GM19467 (cell line): ENCODE measurements at regions not wholly inside any gene's neighbourhood (a gene's known extent, or its start where the extent isn't known, plus 50 kb on each side); places are given as distances from the start of the nearest gene placed in this dataset.

ENCODE experiments used
- ATAC-seq: cut with Tn5 transposase; IDR thresholded peaks from one replicate; pipeline ENCODE4 v1.9.1; 2021; ENCODE audit warnings: mild to moderate bottlenecking, moderate library complexity; ENCODE audit not compliant: unreplicated experiment

DNA sequence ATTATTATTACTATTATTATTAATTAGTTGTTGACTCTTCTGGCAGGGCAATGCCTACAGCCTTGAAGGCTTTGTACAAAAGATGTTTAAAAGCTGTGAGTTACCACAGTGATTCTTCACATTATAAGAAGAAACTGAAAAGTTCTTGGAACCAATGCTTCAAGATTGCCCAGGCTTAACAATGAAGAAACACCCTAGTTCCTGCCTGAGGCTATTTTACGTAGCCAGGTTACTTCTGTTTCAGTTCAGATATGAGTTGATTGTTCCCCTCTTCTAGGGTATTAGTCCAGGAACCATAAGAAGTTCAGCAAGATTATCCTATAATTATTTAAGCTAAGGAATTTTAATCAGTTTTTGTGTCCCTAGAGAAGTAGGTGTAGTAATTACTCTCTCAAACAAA lies 154.6 kb upstream of the CDH12 start:
- ATAC-seq: no peak

DNA sequence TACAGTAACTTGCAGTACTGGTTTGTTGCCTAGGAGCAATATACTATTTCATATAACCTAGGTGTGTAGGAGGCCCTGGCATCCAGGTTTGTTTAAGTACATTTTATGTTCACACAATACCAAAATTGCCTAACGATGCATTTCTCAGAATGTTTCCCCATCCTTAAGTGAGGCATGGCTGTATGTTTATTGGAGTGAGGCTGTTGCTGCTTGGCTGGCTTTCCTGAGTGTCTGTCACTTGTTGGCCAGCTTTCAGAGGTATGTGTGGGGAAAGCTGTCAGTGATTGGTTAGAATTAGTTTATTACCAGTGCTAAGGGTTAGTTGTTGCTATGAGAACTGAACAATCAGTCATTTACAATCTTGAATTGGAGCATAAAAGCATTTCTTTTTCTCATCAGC lies 154.1 kb upstream of the CDH12 start:
- ATAC-seq: no peak

DNA sequence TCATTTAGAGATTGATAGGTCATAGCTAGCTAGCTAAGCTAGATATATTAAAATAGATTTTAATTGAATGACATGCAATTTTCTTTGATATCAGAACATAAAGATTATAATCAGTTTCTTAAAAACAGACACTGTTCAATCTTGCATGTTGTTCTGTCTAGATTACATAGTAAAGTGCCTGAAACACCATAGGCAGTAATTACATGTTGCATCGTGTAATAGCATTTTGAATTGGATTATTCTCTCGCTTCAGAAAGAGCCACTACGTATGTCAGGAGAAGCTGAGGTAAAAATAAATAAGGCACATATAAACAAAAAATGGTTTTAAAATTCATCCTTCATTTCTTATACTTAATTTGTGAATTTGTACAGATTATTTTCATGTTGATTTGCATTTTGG lies 148.0 kb upstream of the CDH12 start:
- no peak for ATAC-seq

DNA sequence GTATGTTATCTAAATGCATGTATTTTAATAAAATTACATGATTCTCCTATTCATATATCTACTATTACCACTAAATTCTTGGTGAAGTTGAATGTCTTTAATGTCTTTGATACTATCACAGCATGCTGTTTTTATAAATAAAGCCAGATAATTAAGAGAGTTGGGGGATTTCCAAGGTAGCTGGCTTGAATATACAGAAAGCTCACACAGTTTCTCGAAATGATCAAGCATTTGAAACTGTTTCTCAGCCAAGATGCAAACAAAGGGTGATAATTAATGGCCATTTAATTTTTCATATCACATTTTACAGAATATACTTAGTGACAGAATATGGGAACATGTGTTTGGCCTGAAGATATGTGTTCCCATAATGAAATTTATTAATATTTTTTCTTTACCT lies 145.6 kb upstream of the CDH12 start:
- no peak for ATAC-seq

DNA sequence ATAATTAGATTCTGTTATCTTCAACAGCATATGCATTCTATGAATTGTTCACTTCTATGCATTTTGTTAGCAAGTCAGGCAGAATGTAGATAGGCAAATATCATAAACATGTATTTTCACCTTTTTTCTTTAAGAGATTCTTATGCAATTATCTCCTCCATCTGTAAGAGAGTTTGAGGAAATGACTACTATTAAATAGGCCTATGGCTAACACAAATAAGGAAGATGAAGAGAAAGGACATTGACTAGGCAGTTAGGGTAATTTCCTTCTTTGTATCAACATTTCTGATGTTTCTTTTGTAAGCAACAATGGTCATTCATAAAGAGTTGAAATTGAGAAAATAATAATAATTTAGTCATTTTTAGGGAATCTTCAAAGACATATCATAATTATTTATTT lies 145.2 kb upstream of the CDH12 start:
- no peak for ATAC-seq

DNA sequence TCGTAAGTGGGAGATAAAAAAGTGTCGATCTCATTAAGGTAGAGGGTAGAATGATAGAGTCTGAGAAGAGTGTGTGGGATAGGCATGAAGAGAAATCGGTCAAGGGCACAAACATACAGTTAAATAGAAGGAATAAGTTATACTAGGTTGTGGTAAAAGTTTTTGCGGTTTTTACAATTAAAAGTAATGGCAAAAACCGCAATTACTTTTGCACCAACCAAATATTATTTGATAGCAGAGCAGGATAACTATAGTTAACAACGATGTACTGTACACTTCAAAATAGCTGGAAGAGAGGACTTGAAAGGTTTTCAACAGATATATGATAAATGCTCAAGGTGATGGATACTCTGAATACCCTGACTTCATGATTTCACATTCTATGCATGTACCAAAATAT lies 135.8 kb upstream of the CDH12 start:
- ATAC-seq: no peak

DNA sequence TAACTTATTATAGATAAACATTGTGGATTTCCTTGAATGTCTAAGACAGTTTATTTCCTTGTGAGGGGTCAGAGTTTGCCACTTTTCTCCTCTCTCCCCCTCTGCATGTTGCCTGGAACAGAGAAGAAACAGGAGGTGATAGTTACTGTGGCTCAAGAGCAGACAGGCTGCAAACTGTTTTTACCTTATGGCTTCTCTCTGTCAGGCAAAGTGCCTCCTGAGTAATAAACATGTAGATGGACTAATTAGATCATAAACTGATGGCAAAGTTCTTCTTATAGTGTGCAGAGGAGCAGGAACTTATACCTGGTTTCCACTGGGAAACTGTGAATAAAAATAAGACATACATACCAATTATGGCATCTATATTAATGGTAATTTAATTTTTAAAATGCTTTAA lies 133.1 kb upstream of the CDH12 start:
- ATAC-seq: no peak

DNA sequence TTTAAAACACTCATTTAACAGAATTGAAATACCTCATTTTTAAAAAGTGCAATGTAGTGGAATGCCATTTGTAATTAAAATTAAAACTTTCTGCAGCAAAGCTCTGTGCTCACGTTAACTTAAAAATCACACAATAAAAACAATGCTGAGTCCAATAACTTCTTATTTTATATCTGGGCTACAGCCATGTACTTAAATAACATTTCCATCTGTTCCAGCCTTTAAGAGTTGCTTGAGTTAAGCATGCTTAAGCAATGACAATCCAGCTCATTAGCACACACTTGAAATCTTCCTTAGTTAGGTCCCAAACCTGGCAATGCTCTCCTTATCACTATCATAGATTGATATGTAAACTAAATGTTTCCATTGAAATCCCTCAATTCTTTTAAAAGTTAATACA lies 132.3 kb upstream of the CDH12 start:
- ATAC-seq: no peak

DNA sequence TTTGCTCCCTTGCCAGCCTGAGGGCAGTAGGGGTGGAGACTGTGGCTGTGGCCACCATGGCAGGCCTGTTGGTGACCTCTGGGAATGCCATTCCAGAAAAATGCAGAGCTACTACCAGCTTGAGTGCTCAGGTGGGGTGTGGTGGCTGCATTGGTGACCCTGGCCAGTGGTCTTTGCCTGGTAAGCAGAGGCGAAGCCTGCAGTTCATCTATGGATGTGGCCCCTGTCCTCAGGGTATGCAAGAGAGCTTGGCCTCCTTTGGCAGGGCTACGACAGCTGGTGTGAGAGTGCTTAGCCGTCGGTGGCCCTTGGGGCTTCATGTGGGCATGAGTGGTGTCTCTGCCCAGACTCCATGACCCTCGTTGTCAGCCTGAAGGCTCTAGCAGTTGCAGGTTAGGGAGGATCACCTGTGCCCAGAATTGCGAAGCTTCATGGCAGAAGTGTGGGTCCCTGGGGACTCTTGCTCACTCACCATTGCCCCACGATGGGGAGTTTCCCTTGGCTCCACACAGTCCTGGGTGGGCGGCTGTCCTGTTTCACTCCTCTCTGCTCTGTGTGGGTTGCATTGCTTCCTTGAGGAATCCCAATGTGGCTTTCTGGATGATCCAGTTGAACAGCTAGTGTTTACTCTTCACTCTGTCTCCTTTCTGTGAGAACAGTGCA lies 117.9 kb upstream of the CDH12 start:
- no peak for ATAC-seq

DNA sequence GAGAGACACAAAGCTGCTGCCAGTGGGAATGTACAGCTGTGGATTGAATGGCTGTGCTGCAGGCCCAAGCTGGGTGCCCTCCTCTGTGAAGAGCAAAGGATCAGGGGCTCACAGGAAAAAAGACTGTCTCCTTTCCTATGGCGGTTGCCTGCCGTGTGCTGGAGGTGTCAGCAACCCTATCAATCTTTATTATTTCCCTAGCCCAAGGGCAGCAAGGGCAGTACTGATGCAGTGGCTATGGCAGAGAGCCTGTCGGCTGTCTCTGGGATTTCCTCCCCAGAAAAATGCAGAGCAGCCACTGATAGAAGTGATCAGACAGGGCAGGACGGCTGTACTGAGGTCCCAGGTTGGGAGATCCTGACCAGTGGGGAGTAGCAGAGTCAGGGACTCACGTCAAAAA lies 117.3 kb upstream of the CDH12 start:
- ATAC-seq: no peak

DNA sequence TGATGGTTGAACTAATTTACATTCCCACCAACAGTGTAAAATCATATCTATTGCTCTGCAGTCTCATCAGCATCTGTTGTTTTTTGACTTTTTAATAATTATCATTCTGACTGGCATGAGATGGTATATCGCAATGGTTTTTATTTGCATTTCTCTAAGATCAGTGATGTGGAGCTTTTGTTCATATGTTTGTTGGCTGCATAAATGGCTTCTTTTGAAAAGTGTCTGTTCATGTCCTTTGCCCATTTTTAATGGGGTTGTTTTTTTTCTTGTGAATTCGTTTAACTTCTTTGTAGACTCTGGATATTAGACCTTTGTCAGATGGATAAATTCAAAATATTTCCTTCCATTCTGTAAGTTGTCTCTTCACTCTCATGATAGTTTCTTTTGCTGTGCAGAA lies 115.2 kb upstream of the CDH12 start:
- no peak for ATAC-seq

DNA sequence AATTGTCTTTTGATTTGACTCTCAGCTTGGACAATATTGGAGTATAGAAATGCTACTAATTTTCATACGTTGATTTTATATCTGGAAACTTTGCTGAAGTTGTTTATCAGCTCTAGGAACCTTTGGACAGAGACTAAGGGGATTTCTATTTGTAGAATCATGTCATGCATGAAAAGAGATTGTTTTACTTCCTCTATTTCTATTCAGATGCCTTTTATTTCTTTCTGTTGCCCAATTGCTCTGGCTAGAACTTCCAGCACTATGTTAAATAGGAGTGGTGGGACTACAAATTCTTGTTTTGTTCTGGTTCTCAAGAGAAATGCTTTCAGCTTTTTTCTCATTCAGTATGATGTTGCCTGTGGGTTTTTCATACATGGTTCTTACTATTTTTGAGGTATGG lies 112.8 kb upstream of the CDH12 start:
- no peak for ATAC-seq

DNA sequence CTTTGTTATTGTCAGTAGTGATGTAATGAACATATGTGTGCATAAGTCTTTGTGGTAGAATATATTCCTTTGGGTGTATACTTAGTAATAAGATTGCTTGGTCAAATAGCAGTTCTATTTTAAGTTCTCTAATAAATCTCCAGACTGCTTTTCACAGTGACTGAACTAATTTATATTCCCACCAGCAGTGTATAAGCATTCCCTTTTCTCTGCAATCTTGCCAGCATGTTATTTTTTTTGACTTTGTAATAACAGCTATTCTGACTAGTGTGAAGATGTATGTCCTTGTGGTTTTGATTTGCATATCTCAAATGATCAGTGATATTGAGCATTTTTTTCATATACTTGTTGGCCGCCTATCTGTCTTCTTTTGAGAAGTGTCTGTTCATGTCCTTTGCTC lies 111.5 kb upstream of the CDH12 start:
- no peak for ATAC-seq

DNA sequence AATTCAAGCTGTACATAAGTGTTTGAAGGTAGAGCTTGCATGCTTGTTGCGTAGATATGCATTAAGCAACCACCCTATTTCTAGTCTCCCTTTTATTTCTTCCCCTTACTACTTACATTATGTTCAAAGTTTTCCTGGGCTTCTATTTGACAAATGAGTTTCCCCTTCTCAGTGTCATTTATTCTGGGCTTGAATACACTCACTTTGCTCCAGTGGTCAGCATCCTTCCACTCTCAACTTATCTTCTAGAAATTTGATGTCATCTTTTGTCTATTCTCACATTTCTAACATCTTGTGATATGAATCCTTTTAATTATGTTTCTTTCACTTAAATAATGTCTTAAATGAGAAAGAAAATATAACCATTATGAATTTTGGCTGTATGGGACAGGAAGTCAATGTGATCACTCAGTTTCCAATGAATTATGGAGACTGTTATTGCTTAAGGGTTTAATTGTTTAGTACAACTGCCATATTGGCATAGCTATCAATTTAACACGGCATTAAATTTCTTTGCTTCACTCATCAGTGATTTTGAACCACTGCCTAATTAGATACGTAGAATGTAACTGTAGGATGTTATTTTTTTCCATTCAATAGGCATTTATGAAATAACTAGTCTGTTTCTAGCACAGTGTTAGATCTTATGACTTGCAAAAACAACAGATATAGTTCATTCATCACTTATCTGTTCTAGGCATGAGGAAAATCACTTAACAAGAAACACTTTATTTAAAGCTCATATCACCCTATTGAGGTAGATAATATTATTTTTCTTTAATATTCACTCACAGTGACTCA lies 105.5 kb upstream of the CDH12 start:
- ATAC-seq: no peak

DNA sequence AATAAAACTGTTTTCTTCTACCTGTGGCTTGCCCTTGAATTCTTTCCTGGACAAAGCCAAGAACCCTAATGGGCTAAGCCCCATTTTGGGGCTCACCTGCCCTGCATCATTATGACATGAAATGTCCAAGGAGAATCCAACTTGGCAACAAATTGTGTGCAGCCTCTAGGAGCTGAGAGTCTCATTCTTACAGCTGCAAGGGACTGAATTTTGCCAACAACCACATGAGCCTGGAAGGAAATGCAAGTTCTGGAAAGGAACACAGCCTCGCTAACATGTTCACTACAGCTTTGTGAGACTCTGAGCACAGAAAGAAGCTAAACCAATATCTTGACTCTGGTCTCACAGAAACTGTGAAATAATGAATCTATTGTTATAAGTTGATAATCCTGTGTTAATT lies 94.8 kb upstream of the CDH12 start:
- ATAC-seq: no peak

DNA sequence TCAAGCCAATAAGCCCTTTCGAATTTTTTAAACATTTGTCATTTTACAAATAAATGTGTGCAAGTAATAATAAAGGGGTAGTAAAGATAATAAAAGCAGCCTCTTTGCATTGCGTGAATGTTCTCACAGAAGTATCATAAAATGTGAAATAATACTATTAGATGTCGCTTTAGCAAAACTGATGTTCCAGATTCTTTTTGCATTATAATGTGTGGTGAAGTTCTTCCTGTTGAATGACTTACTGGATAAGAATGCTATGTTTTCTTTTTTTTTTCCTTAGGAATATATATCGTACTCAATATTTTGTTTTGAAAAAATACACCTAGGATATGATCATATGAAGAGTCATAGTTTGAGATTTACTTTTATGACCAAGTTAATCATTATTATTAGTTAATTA lies 85.2 kb upstream of the CDH12 start:
- no peak for ATAC-seq

DNA sequence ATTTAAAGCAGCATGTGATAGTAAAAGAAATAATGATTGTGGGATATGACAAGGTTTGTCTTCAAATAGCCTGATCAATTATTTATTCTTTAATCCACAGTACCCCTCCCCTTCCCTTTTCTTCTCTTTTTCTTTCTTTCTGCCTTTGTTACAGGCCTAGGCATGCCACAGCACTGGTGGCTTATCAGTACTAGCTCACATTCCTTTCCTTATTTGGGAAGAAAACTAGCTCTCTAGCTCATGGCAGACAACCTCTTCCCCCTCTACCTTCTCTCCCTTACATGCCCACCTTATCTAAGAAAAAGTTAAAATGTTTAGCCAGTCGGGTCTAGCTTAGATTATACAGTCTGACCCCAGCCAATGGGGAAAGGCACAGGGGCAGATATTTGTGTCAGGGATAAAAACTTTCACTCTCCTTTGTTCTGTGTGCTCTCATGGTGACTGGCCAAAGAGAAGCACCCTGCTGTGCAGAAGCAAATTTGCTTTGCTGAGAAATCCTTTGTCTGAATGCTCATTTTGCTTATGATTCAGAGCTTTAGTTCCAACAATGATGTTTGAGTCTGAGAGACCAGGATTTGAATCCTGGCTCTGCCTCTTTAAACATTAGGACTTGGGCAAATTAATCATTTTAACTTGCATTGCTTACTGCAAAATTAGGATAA lies 75.8 kb upstream of the CDH12 start:
- no peak for ATAC-seq

DNA sequence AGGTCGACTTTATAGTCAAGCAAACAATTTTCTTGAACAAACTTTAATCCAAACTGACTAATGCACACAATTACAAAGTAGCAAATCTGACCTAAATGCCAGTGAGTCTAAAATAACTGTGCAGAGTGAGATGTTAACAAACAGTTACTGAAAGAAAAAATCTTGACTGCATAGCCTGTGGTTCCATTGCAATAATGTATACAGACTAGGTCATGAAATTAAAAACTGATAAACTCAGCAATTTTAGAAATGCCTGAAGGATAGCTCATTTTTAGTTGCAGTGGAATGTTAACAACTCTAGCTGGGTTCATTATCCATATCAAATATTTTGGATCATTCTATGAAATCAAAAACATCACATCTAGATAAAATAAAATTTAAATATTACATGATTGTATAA lies 73.4 kb upstream of the CDH12 start:
- no peak for ATAC-seq

DNA sequence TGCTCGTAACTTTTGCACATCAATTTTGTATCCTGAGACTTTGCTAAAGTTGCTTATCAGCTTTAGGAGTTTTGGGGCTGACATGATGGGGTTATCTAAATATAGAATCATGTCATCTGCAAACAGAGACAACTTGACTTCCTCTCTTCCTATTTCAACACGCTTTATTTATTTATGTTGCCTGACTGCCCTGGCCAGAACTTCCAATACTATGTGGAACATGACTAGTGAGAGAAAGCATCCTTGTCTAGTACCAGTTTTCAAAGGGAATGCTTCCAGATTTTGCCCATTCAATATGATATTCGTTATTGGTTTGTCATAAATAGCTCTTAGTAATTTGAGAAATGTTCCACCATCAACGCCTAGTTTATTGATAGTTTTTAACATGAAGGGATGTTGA lies 65.4 kb upstream of the CDH12 start:
- no peak for ATAC-seq

DNA sequence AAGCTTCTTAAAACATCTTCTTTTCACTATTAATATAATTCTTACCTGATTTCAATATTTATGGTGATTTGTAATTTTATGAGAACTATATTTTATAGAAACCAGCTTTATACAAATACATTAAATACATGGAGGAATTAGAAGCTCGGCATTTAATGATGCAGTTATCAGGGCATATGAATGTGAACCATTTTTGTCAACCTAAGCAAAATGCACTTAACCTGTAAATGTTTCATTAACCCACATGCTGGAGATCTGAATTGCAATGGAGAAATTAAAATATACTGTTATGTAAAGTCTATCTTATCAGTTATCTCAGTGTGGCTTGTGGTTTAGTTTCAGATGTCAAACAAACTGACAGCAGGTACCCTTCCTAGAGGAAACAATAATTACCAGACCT lies 63.2 kb upstream of the CDH12 start:
- no peak for ATAC-seq

DNA sequence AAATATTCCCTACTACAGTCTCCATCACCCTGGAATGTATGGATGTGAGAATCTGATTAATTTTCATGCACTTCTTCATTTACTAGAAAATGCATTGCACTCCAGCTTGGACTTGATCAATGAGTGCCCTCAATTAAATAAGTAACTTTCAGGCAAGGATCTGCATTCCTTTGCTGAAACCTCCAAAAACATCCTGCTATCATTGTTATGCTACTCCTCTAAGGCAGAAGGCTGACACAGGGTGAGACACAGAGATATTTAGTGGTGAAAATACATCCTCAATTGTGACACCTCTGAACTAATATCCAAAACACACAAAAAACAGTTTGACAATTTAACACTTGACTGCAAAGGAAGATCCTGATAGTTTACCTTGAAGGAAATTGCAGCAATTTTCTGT lies 57.9 kb upstream of the CDH12 start:
- no peak for ATAC-seq

DNA sequence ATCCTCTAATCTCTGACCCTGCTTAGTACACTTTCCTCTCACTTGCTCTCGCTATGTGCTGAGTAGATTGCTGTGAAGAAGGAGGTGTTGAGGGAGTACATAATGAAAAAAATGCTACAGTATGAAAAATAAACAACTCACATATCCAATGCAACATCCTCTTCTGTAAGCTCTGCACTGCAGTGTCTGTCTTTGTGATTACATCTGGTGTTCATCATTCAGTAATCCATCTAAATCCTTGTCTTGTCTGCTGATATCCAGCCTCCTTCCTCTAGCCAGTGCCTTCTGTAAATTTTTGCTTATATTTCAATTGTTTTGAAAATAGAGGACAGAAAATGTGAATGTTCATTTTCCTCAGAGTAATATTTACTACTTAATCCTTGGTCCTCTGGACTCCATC lies 57.4 kb upstream of the CDH12 start:
- no peak for ATAC-seq
